Upper lobe of left lung (tissue), 6 donors: ENCODE measurements at regions not wholly inside any gene's neighbourhood (a gene's known extent, or its start where the extent isn't known, plus 50 kb on each side); places are given as distances from the start of the nearest gene placed in this dataset.
A peak's percentile ranks its signal among the peaks of the same experiment; 100 is the strongest.

Source experiments
- ATAC-seq, 2 donors: fragments of 200-7000 bp; cut with Tn5 transposase; one replicate each; pipeline ENCODE4 v1.9.1; 2022; ENCODE audit warnings: mild to moderate bottlenecking in 2 of 2, moderate library complexity in 2 of 2; ENCODE audit not compliant: low FRiP score in 2 of 2
- DNase-seq, 2 donors: peaks; one replicate each; pipeline ENCODE4 v3.0.0-alpha.2; 2019 to 2020
- H3K27ac ChIP-seq, 4 donors: fragments of 200-600 bp; sonication (generic); one replicate each; pipeline ENCODE4 v1.5.1; 2016 to 2019
- H3K27me3 ChIP-seq, 4 donors: fragments of 200-600 bp; sonication (generic); one replicate each; pipeline ENCODE4 v1.5.1; 2017 to 2019
- H3K36me3 ChIP-seq, 4 donors: fragments of 200-600 bp; sonication (generic); one replicate each; pipeline ENCODE4 v1.5.1; 2016 to 2019
- H3K4me1 ChIP-seq, 4 donors: fragments of 200-600 bp; sonication (generic); one replicate each; pipeline ENCODE4 v1.5.1; 2018 to 2019
- H3K4me3 ChIP-seq, 4 donors: fragments of 200-600 bp; sonication (generic); one replicate each; pipeline ENCODE4 v1.5.1; 2017 to 2019; ENCODE audit warnings: mild to moderate bottlenecking in 2 of 4, moderate library complexity in 1 of 4
- H3K9me3 ChIP-seq, 4 donors: fragments of 200-600 bp; sonication (generic); one replicate each; pipeline ENCODE4 v1.5.1; 2018 to 2019
- EP300 ChIP-seq, 4 donors: sonication (generic); formaldehyde crosslinking; IDR thresholded peaks; one replicate each; pipeline ENCODE4 v1.5.1; 2017; ENCODE audit warnings: antibody characterized with exemption in 4 of 4, control low read depth in 2 of 4
- POLR2A ChIP-seq, 4 donors: fragments of 450-650 bp; IDR thresholded peaks; one replicate each; pipeline ENCODE4 v1.5.1; 2016 to 2017; ENCODE audit warnings: antibody characterized with exemption in 4 of 4, mild to moderate bottlenecking in 2 of 4
- POLR2AphosphoS5 ChIP-seq, 2 donors: sonication (generic); formaldehyde crosslinking; IDR thresholded peaks; one replicate each; pipeline ENCODE4 v1.5.1; 2017; ENCODE audit warnings: antibody characterized with exemption in 2 of 2
- WGBS, 2 donors: methylation state at CpG; one replicate each; pipeline ENCODE4 v1.1.5; 2017 to 2018; 5-methylcytosine and 5-hydroxymethylcytosine counted together
- TF ChIP-seq, protein P1 (sequence below), 6 experiments: fragments of 450-650 bp in 4 of 6; fragments of 200-600 bp in 2 of 6; sonication (generic) in 2 of 6; IDR thresholded peaks; one replicate each; pipeline ENCODE4 v1.5.1; 2016 to 2019; ENCODE audit warnings: antibody characterized with exemption in 6 of 6
- donor health status: DM: no; HTN: no; CAD: no; lungs with moderate emphysema.
- donor health status: DM: no; HTN: yes; CAD: no; lungs with severe emphysema.

DNA sequence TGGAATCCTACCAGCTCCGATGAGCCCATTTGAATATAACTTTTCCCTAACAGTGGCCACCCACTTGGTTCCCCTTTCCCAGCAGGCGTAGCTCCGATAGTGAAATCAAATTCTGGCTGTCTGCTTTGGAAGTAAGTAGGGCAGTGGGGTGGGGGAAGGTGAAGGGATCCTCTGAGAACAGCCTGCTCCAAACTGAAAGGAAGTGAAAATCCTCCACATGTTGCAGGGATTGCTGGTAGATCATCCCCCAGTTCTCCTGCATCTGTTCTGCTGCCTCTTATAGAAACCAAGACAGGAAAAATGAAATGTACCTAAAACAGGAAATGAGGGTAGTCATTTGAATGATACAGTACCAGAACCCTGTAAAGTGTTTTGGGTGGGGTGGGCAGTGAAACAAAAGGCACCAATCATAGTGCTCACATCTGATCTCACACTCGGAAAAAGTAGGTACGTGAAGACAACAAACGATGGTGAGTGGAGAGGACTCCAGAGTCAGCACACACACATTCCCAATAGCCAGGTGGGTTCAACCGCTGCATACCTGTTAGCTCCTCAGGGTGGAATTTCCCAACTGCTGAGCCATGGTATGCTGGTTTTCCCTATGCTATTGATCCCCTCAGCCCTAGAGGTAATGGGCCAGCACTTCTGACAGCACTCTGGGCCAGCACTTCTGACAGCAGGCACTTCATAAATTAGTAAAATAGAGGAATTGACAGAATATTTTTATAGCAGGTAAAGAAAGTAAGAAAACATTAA is 304.9 kb upstream of the ADAMTS9 start:
- H3K27ac ChIP-seq, result no peak overlapping the region
- H3K4me1 ChIP-seq, result peaks cover 0 to 4% (median 0%) of the 10 kb centered on the region in 4 donors
- 81 to 82% methylated on average over 7 of the region's 7 CpGs for WGBS, 2 donors
- no peak for TF ChIP-seq EP300 (IDR thresholded peaks at IDR 0.05)
- TF ChIP-seq POLR2A (IDR thresholded peaks at IDR 0.05), result no peak
- no peak for DNase-seq
- no peaks in the 10 kb centered on the region for H3K9me3 ChIP-seq
- no peak overlapping the region for H3K4me3 ChIP-seq
- no peak for ATAC-seq
- no peaks in the 10 kb centered on the region for H3K27me3 ChIP-seq
- no peaks in the 10 kb centered on the region for H3K36me3 ChIP-seq

DNA sequence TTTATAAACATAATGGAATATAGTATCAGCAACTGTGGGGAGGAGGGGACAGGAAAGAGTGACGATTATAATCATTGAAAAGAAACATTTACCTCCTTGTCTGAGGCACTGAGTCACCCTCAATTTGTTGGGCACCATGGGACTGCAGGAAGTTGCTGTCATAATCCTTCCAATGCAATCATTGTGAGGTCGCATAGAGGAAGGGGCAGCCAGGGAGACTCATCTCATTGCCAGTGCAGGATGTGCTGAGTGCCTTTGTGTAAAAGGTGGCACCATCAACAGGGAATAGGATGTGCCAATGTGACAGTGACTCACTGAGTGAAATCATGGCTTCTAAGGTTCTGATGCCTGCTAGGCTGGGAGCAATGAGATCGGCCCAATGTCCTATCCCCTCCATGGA is 300.4 kb upstream of the ADAMTS9 start:
- Histone ChIP-seq H3K27ac (peak overlapping the region in 1 of 4 donors; percentile 48), H3K9me3 (no peaks in the 10 kb centered on the region), H3K27me3 (no peaks in the 10 kb centered on the region), H3K36me3 (no peaks in the 10 kb centered on the region), H3K4me1 (no peaks in the 10 kb centered on the region), H3K4me3 (no peak overlapping the region)
- TF ChIP-seq EP300 (IDR thresholded peaks at IDR 0.05), result peak in 2 of 4 donors; percentile 56 to 70
- TF ChIP-seq POLR2AphosphoS5 (IDR thresholded peaks at IDR 0.05), result peak; percentile 43 to 66
- TF ChIP-seq, protein P1, sequence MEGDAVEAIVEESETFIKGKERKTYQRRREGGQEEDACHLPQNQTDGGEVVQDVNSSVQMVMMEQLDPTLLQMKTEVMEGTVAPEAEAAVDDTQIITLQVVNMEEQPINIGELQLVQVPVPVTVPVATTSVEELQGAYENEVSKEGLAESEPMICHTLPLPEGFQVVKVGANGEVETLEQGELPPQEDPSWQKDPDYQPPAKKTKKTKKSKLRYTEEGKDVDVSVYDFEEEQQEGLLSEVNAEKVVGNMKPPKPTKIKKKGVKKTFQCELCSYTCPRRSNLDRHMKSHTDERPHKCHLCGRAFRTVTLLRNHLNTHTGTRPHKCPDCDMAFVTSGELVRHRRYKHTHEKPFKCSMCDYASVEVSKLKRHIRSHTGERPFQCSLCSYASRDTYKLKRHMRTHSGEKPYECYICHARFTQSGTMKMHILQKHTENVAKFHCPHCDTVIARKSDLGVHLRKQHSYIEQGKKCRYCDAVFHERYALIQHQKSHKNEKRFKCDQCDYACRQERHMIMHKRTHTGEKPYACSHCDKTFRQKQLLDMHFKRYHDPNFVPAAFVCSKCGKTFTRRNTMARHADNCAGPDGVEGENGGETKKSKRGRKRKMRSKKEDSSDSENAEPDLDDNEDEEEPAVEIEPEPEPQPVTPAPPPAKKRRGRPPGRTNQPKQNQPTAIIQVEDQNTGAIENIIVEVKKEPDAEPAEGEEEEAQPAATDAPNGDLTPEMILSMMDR (IDR thresholded peaks at IDR 0.05), result no peak
- TF ChIP-seq POLR2A (IDR thresholded peaks at IDR 0.05), result no peak
- DNase-seq (peak in 1 of 2 donors; percentile 22), ATAC-seq (peak in 1 of 2 donors; percentile 30)
- WGBS, 2 donors, result 48 to 51% methylated on average over 3 of the region's 3 CpGs

DNA sequence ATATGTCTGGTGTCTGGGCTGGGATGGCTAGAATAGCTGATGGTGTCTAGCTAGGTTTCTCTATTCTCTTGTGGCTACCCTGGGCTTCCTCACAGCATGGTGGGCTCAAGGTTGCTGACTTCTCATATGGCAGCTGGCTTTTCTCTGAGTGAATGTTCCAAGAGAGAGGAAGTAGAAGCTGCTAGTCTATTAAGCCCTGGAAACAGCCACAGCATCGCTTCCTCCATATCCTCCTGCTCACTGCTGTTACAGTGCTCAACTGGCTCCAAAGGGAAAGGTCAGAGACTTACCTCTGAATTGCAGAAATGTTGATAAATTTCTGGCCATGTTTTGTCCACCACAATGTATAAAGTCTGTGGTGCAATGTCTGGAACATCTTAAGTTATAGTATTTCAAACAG is 299.9 kb upstream of the ADAMTS9 start:
- 89 to 100% methylated on average over 1 of the region's 1 CpG for WGBS, 2 donors
- ATAC-seq (no peak), DNase-seq (no peak)
- H3K36me3 ChIP-seq, result no peaks in the 10 kb centered on the region
- peak overlapping the region in 1 of 4 donors; percentile 48 for H3K27ac ChIP-seq
- no peaks in the 10 kb centered on the region for H3K27me3 ChIP-seq
- TF ChIP-seq EP300 (IDR thresholded peaks at IDR 0.05), result no peak
- no peak for TF ChIP-seq POLR2AphosphoS5 (IDR thresholded peaks at IDR 0.05)
- no peak for TF ChIP-seq POLR2A (IDR thresholded peaks at IDR 0.05)
- TF ChIP-seq, protein P1 (IDR thresholded peaks at IDR 0.05), result no peak
- H3K4me3 ChIP-seq, result no peak overlapping the region
- no peaks in the 10 kb centered on the region for H3K9me3 ChIP-seq
- no peaks in the 10 kb centered on the region for H3K4me1 ChIP-seq

DNA sequence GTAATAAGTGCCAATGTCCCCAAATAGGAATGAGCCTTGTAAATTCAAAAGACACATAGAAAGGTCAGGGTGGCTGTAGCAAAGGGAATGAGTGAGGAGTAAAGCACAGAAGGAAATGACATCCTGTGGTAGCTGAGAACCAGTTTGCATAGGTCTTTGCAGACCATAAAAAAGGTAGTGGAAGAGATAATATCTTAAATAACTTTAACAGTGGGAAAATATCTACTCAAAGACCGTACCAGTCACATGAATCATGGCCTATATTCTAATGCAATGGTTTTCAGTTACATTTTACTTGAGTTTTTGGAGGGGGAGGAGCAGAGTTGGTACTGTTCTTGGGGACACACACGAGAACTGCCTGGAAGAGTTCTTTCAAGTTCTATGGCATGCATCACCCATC is 297.3 kb upstream of the ADAMTS9 start:
- no peak for DNase-seq
- H3K27me3 ChIP-seq, result no peaks in the 10 kb centered on the region
- H3K9me3 ChIP-seq, result no peaks in the 10 kb centered on the region
- H3K27ac ChIP-seq, result no peak overlapping the region
- H3K36me3 ChIP-seq, result no peaks in the 10 kb centered on the region
- H3K4me1 ChIP-seq, result no peaks in the 10 kb centered on the region
- 89 to 90% methylated on average over 2 of the region's 2 CpGs for WGBS, 2 donors
- TF ChIP-seq POLR2AphosphoS5 (IDR thresholded peaks at IDR 0.05) (no peak), POLR2A (IDR thresholded peaks at IDR 0.05) (no peak), EP300 (IDR thresholded peaks at IDR 0.05) (no peak)
- TF ChIP-seq, protein P1 (IDR thresholded peaks at IDR 0.05), result no peak
- no peak overlapping the region for H3K4me3 ChIP-seq
- no peak for ATAC-seq

DNA sequence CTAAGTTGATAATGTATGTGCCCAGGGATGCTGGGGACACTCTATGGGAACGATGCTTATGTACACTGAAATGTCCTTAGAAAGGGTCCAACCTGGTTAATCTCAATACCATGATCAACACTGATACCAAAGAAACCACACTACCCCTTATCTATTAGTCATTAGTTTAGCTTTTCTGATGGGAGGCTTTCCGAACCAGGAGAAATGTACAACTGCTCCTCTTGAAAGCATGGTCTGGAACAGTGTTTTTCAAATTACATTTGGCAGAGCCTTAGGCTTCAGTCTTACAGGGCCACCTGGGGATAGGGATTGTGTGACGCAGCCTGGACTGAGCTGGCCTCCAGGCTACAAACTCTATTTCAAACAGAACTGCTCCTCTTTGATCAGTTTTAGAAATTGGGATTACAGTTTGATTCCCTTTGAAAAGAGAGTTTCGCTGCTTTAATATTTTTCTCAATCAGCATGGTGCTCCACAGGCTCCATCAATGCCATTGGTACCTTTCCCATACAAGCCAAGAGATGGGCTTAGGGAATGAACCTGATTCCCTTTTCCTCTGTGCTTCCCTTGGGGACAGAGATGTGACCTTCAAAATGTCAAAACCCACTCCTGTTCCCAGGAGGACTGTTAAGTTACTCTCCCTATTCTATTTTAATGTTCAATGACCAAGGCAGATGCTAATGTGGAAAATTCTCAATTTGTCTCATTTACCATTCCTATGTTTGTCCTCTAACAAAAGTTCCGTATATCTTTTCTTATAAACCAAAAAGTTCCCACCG is 296.0 kb upstream of the ADAMTS9 start:
- Histone ChIP-seq H3K27me3 (no peaks in the 10 kb centered on the region), H3K36me3 (no peaks in the 10 kb centered on the region), H3K9me3 (no peaks in the 10 kb centered on the region), H3K4me1 (no peaks in the 10 kb centered on the region), H3K4me3 (no peak overlapping the region), H3K27ac (no peak overlapping the region)
- ATAC-seq (no peak), DNase-seq (no peak)
- TF ChIP-seq EP300 (IDR thresholded peaks at IDR 0.05), result no peak
- TF ChIP-seq POLR2A (IDR thresholded peaks at IDR 0.05), result no peak
- TF ChIP-seq, protein P1 (IDR thresholded peaks at IDR 0.05), result no peak
- TF ChIP-seq POLR2AphosphoS5 (IDR thresholded peaks at IDR 0.05), result no peak
- 84 to 88% methylated on average over 6 of the region's 6 CpGs for WGBS, 2 donors
